ENCODE measurements at regions not wholly inside any gene's neighbourhood (a gene's known extent, or its start where the extent isn't known, plus 50 kb on each side); places are given as distances from the start of the nearest gene placed in this dataset.

- no peak for TF ChIP-seq IKZF1 (IDR thresholded peaks at IDR 0.05)
- TF ChIP-seq TARDBP (CRISPR knock-in tag; IDR thresholded peaks at IDR 0.05) = no peak
Observed at GRCh38 chr5:158013303-158013702, 154.4 kb upstream of the CLINT1 start.
